ENCODE measurements at regions not wholly inside any gene's neighbourhood (a gene's known extent, or its start where the extent isn't known, plus 50 kb on each side); places are given as distances from the start of the nearest gene placed in this dataset.

DNA sequence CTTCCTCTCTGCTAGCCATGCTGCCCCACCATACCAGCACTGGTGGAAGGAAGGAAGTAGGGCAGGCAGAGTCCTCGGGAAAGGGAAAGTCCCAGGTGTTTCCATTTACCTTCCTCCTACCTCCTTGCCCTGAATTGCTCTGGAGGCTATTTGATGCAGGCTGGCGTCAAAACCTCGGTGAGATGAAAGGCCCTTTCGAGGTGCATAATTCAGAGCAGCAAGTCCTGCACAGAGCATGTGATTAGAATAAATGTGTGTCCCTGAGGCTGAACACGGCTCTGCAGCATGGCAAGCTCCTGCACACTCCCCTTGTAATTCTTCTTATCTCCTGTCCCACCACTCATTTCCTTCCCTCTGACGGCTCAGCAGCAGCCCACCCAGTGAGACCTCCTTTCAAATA lies 98.7 kb upstream of the LRFN2 start:
- Histone ChIP-seq H4K20me1 (ENCODE audit: control insufficient read depth, extremely low read depth, insufficient read depth, low read length) (no peaks in the 10 kb centered on the region), H3K9ac (ENCODE audit: insufficient read depth, low read length) (no peak overlapping the region), H3K27me3 (ENCODE audit: control insufficient read depth, insufficient read depth, low read length) (no peaks in the 10 kb centered on the region), H3K4me2 (ENCODE audit: extremely low read depth, insufficient read depth, low read length) (no peak overlapping the region), H2AFZ (ENCODE audit: low read length) (no peak overlapping the region), H3K79me2 (ENCODE audit: control insufficient read depth, insufficient read depth, low read length) (no peaks in the 10 kb centered on the region), H3K36me3 (ENCODE audit: control insufficient read depth, insufficient read depth, low read length) (no peaks in the 10 kb centered on the region), H3K4me3 (replicated peaks in 1 of 4; ENCODE audit: control extremely low read depth in 1 of 4, insufficient read depth in 1 of 4, low read depth in 3 of 4, low read length in 4 of 4) (no peak overlapping the region), H3K9me3 (ENCODE audit: control insufficient read depth, insufficient read depth, low read depth, low read length) (no peaks in the 10 kb centered on the region), H3K4me1 (ENCODE audit: control insufficient read depth, extremely low read depth, insufficient read depth, low read length) (no peaks in the 10 kb centered on the region), H3K27ac (ENCODE audit: insufficient read depth, low read length) (no peak overlapping the region)
- TF ChIP-seq, protein P1, sequence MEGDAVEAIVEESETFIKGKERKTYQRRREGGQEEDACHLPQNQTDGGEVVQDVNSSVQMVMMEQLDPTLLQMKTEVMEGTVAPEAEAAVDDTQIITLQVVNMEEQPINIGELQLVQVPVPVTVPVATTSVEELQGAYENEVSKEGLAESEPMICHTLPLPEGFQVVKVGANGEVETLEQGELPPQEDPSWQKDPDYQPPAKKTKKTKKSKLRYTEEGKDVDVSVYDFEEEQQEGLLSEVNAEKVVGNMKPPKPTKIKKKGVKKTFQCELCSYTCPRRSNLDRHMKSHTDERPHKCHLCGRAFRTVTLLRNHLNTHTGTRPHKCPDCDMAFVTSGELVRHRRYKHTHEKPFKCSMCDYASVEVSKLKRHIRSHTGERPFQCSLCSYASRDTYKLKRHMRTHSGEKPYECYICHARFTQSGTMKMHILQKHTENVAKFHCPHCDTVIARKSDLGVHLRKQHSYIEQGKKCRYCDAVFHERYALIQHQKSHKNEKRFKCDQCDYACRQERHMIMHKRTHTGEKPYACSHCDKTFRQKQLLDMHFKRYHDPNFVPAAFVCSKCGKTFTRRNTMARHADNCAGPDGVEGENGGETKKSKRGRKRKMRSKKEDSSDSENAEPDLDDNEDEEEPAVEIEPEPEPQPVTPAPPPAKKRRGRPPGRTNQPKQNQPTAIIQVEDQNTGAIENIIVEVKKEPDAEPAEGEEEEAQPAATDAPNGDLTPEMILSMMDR (conservative IDR thresholded peaks at IDR 0.05 in 1 of 2, IDR thresholded peaks at IDR 0.05 in 1 of 2; ENCODE audit: low read depth in 1 of 2, low read length in 2 of 2), result no peak
- TF ChIP-seq EZH2 (IDR thresholded peaks at IDR 0.05; ENCODE audit: low read length, missing control alignments), result no peak
- DNase-seq (ENCODE audit: low read depth in 2 of 2), result no peak

DNA sequence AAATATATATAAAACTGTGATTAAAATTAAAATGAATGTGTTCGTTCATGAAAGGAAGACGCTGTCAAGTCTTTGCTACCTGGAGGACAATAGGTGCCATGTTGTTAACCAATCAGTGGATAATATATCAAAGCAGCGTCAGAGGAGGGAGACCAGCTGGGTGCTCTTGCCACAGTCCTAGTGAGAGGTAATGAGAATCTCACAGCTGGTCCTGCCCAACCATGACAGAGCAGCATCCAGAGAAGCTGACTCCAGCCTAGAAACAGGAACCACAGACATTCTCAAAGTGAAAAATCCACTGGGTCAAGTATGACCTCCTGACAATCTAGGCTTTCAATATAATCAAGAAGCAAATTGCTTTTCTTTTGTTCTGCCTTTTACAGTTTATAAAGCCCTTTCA lies 94.5 kb upstream of the LRFN2 start:
- DNase-seq (ENCODE audit: low read depth in 2 of 2), result no peak
- Histone ChIP-seq H3K9ac (ENCODE audit: insufficient read depth, low read length) (no peak overlapping the region), H3K4me2 (ENCODE audit: extremely low read depth, insufficient read depth, low read length) (no peak overlapping the region), H3K9me3 (ENCODE audit: control insufficient read depth, insufficient read depth, low read depth, low read length) (no peaks in the 10 kb centered on the region), H3K27ac (ENCODE audit: insufficient read depth, low read length) (no peak overlapping the region), H3K4me3 (replicated peaks in 1 of 4; ENCODE audit: control extremely low read depth in 1 of 4, insufficient read depth in 1 of 4, low read depth in 3 of 4, low read length in 4 of 4) (no peak overlapping the region), H3K36me3 (ENCODE audit: control insufficient read depth, insufficient read depth, low read length) (no peaks in the 10 kb centered on the region), H3K27me3 (ENCODE audit: control insufficient read depth, insufficient read depth, low read length) (no peaks in the 10 kb centered on the region), H4K20me1 (ENCODE audit: control insufficient read depth, extremely low read depth, insufficient read depth, low read length) (no peaks in the 10 kb centered on the region), H2AFZ (ENCODE audit: low read length) (no peak overlapping the region), H3K4me1 (ENCODE audit: control insufficient read depth, extremely low read depth, insufficient read depth, low read length) (no peaks in the 10 kb centered on the region), H3K79me2 (ENCODE audit: control insufficient read depth, insufficient read depth, low read length) (no peaks in the 10 kb centered on the region)
- no peak for TF ChIP-seq EZH2 (IDR thresholded peaks at IDR 0.05; ENCODE audit: low read length, missing control alignments)
- TF ChIP-seq, protein P1 (conservative IDR thresholded peaks at IDR 0.05 in 1 of 2, IDR thresholded peaks at IDR 0.05 in 1 of 2; ENCODE audit: low read depth in 1 of 2, low read length in 2 of 2), result no peak

DNA sequence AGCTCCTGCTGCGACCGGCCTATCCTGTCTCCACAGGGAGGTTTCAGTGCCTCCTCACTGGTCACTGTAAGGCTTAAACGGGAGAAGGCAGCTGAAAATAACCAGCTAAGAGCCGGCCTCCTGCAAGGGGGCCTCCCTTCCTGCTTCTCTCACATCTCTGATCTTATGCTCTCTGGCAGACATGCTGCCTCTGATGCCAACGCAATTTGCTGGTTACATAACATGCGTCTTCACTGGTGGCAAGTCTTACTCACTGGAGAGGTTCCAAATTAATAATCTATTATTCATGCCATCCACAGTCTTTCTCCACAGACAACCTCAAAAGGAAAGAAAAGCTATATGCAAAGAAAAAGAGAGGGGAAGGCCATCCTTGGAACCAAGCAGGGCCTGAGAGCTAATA lies 91.8 kb upstream of the LRFN2 start:
- Histone ChIP-seq H3K36me3 (ENCODE audit: control insufficient read depth, insufficient read depth, low read length) (no peaks in the 10 kb centered on the region), H2AFZ (ENCODE audit: low read length) (no peak overlapping the region), H3K4me1 (ENCODE audit: control insufficient read depth, extremely low read depth, insufficient read depth, low read length) (no peaks in the 10 kb centered on the region), H4K20me1 (ENCODE audit: control insufficient read depth, extremely low read depth, insufficient read depth, low read length) (no peaks in the 10 kb centered on the region), H3K4me3 (replicated peaks in 1 of 4; ENCODE audit: control extremely low read depth in 1 of 4, insufficient read depth in 1 of 4, low read depth in 3 of 4, low read length in 4 of 4) (no peak overlapping the region), H3K9me3 (ENCODE audit: control insufficient read depth, insufficient read depth, low read depth, low read length) (no peaks in the 10 kb centered on the region), H3K27ac (ENCODE audit: insufficient read depth, low read length) (no peak overlapping the region), H3K9ac (ENCODE audit: insufficient read depth, low read length) (no peak overlapping the region), H3K4me2 (ENCODE audit: extremely low read depth, insufficient read depth, low read length) (no peak overlapping the region), H3K27me3 (ENCODE audit: control insufficient read depth, insufficient read depth, low read length) (no peaks in the 10 kb centered on the region), H3K79me2 (ENCODE audit: control insufficient read depth, insufficient read depth, low read length) (no peaks in the 10 kb centered on the region)
- DNase-seq (ENCODE audit: low read depth in 2 of 2), result no peak
- TF ChIP-seq EZH2 (IDR thresholded peaks at IDR 0.05; ENCODE audit: low read length, missing control alignments), result no peak
- TF ChIP-seq, protein P1 (conservative IDR thresholded peaks at IDR 0.05 in 1 of 2, IDR thresholded peaks at IDR 0.05 in 1 of 2; ENCODE audit: low read depth in 1 of 2, low read length in 2 of 2), result no peak

All from fibroblast of lung (primary cell).